Caco-2 (cell line): ENCODE measurements at regions not wholly inside any gene's neighbourhood (a gene's known extent, or its start where the extent isn't known, plus 50 kb on each side); places are given as distances from the start of the nearest gene placed in this dataset.

ENCODE experiments used
- BruUV-seq: library from RNA; stranded (reverse); fragments of 400-500 nt; replicated peaks from 2 replicates; lab custom pipeline; 2021; lab: Mats Ljungman, UMichigan
- CTCF ChIA-PET: fragments of 300-600 bp; sonication (Branson Sonifier 250); formaldehyde crosslinking; loops from one replicate; lab custom pipeline; 2022; ENCODE audit warnings: antibody characterized with exemption; lab: Charles Lee
- POLR2A ChIA-PET: fragments of 300-600 bp; sonication (Branson Sonifier 250); formaldehyde crosslinking; loops from one replicate; lab custom pipeline; 2022; ENCODE audit warnings: antibody characterized with exemption; lab: Charles Lee
- DNase-seq, 2 experiments: peaks; one replicate each; pipeline versions ENCODE4 v3.0.0 to v3.0.0-alpha.2; 2020 to 2022
- H3K27me3 ChIP-seq: replicated peaks from 2 replicates; pipeline ENCODE4 v1.6.0; 2011; ENCODE audit warnings: low read length; ENCODE audit not compliant: control insufficient read depth, insufficient read depth
- H3K36me3 ChIP-seq: 2 replicates; pipeline ENCODE4 v1.5.1; 2011; ENCODE audit warnings: low read length; ENCODE audit not compliant: control insufficient read depth, insufficient read depth
- H3K4me1 ChIP-seq: fragments of 250-450 bp; sonication (Bioruptor Pico); 2 replicates; pipeline ENCODE4 v1.5.1; 2020; ENCODE audit warnings: mild to moderate bottlenecking
- H3K4me3 ChIP-seq: 2 replicates; pipeline ENCODE4 v1.5.1; 2011; ENCODE audit warnings: low read depth, mild to moderate bottlenecking, control low read depth, low read length
- H3K9me3 ChIP-seq: fragments of 250-450 bp; sonication (Bioruptor Pico); 2 replicates; pipeline ENCODE4 v1.5.1; 2020; ENCODE audit warnings: mild to moderate bottlenecking, moderate library complexity
- H3K27ac Mint-ChIP-seq: one replicate; pipeline ENCODE4 v1.8.0; 2022; ENCODE audit warnings: mixed read lengths; ENCODE audit not compliant: unreplicated experiment
- H3K27me3 Mint-ChIP-seq: one replicate; pipeline ENCODE4 v1.8.0; 2022; ENCODE audit warnings: mixed read lengths; ENCODE audit not compliant: insufficient read depth, unreplicated experiment
- H3K36me3 Mint-ChIP-seq: one replicate; pipeline ENCODE4 v1.8.0; 2022; ENCODE audit warnings: mild to moderate bottlenecking, mixed read lengths; ENCODE audit not compliant: insufficient read depth, unreplicated experiment
- H3K4me1 Mint-ChIP-seq: one replicate; pipeline ENCODE4 v1.8.0; 2022; ENCODE audit warnings: low read depth, mixed read lengths; ENCODE audit not compliant: unreplicated experiment
- H3K4me3 Mint-ChIP-seq: one replicate; pipeline ENCODE4 v1.8.0; 2022; ENCODE audit warnings: mild to moderate bottlenecking, moderate library complexity, mixed read lengths; ENCODE audit not compliant: unreplicated experiment
- H3K9me3 Mint-ChIP-seq: one replicate; pipeline ENCODE4 v1.8.0; 2022; ENCODE audit warnings: mixed read lengths; ENCODE audit not compliant: unreplicated experiment
- intact Hi-C: fragments of 100-400 bp; cut with micrococcal nuclease; formaldehyde crosslinking; loops from one replicate; pipeline ENCODE4 v1.10.0; 2022; ENCODE audit not compliant: unreplicated experiment
- TF ChIP-seq, protein P1 (sequence below), 2 experiments: fragments of 200-600 bp in 1 of 2; IDR thresholded peaks; 1 replicate in 1 of 2; 2 replicates in 1 of 2; pipeline versions ENCODE4 v1.5.1 to v1.8.0; 2011 to 2022; ENCODE audit warnings: antibody characterized with exemption in 1 of 2, control low read depth in 1 of 2, inconsistent platforms in 1 of 2, low read depth in 1 of 2, low read length in 1 of 2, mild to moderate bottlenecking in 1 of 2, moderate library complexity in 1 of 2; ENCODE audit not compliant: insufficient read depth in 1 of 2, severe bottlenecking in 1 of 2, unreplicated experiment in 1 of 2

- Mint-ChIP-seq H3K4me1 (no peaks in the 10 kb centered on the region), H3K9me3 (no peaks in the 10 kb centered on the region), H3K36me3 (no peaks in the 10 kb centered on the region), H3K27me3 (no peaks in the 10 kb centered on the region), H3K4me3 (no peak overlapping the region), H3K27ac (no peak overlapping the region)
- ChIA-PET CTCF (no interaction called here), POLR2A (no interaction called here)
- Histone ChIP-seq H3K36me3 (no peaks in the 10 kb centered on the region), H3K4me1 (no peaks in the 10 kb centered on the region), H3K27me3 (no peaks in the 10 kb centered on the region), H3K4me3 (no peak overlapping the region), H3K9me3 (no peaks in the 10 kb centered on the region)
- TF ChIP-seq, protein P1, sequence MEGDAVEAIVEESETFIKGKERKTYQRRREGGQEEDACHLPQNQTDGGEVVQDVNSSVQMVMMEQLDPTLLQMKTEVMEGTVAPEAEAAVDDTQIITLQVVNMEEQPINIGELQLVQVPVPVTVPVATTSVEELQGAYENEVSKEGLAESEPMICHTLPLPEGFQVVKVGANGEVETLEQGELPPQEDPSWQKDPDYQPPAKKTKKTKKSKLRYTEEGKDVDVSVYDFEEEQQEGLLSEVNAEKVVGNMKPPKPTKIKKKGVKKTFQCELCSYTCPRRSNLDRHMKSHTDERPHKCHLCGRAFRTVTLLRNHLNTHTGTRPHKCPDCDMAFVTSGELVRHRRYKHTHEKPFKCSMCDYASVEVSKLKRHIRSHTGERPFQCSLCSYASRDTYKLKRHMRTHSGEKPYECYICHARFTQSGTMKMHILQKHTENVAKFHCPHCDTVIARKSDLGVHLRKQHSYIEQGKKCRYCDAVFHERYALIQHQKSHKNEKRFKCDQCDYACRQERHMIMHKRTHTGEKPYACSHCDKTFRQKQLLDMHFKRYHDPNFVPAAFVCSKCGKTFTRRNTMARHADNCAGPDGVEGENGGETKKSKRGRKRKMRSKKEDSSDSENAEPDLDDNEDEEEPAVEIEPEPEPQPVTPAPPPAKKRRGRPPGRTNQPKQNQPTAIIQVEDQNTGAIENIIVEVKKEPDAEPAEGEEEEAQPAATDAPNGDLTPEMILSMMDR (IDR thresholded peaks at IDR 0.05; ENCODE audit: insufficient read depth in 1 of 2, low read depth in 1 of 2, low read length in 1 of 2, severe bottlenecking in 1 of 2, unreplicated experiment in 1 of 2): no peak
- intact Hi-C loops: no loop called here
- no peak for DNase-seq
- no TSS peak for BruUV-seq
These were observed 600.9 kb downstream of the SI start for GRCh38 chr3:164477403-164477802.

DNA sequence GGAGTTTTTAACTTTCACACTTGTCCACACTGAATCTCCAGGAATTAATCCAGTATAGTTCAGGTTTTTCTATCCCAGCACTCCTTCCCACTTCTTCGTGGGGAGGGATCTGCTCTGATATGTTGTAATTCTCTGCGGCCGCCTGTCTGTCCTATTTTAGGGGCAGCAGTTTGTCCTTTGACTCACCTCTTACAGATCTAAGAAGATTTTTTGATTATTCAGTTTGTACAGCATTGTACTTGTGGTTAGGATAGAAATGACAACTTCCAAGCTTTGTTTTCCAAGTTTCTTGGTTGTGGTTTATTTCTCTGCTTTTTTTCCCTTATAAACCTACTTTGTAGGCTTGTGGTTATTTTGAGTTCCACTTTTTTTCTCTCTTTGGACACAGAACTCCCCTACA is 601.7 kb downstream of the SI start:
- ChIA-PET CTCF (no interaction called here), POLR2A (no interaction called here)
- H3K4me3 Mint-ChIP-seq: no peak overlapping the region
- no peaks in the 10 kb centered on the region for H3K36me3 Mint-ChIP-seq
- no peaks in the 10 kb centered on the region for H3K27me3 ChIP-seq
- H3K4me1 Mint-ChIP-seq: no peaks in the 10 kb centered on the region
- no TSS peak for BruUV-seq
- H3K27ac Mint-ChIP-seq: no peak overlapping the region
- H3K9me3 ChIP-seq: no peaks in the 10 kb centered on the region
- no peaks in the 10 kb centered on the region for H3K4me1 ChIP-seq
- no peaks in the 10 kb centered on the region for H3K36me3 ChIP-seq
- TF ChIP-seq, protein P1 (IDR thresholded peaks at IDR 0.05; ENCODE audit: insufficient read depth in 1 of 2, low read depth in 1 of 2, low read length in 1 of 2, severe bottlenecking in 1 of 2, unreplicated experiment in 1 of 2): no peak
- H3K27me3 Mint-ChIP-seq: no peaks in the 10 kb centered on the region
- DNase-seq: no peak
- intact Hi-C loops: no loop called here
- no peaks in the 10 kb centered on the region for H3K9me3 Mint-ChIP-seq
- H3K4me3 ChIP-seq: no peak overlapping the region

DNA sequence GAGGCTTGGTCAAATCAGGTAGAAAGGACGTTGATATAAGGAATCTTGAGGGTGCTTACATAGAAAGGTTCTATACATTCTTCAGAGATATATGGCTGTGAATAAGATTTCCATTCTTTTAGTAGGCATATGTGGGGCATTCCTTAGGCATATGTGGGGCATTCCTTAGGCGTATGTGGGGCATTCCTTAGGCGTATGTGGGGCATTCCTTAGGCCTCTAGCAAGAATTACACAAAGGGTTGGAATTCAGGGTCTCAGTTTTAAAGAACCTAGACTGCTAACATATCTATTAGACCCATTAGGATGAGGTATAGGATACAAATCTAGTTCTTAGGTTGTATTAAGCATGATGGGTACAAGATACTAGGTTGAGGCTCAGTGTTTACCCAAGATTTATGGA is 607.8 kb downstream of the SI start:
- no peaks in the 10 kb centered on the region for H3K9me3 ChIP-seq
- no peak overlapping the region for H3K27ac Mint-ChIP-seq
- intact Hi-C loops: no loop called here
- peaks cover 11% of the 10 kb centered on the region for H3K4me1 Mint-ChIP-seq
- H3K4me1 ChIP-seq: peaks cover 11% of the 10 kb centered on the region; the same call in 1 of the 2 replicates
- H3K4me3 Mint-ChIP-seq: no peak overlapping the region
- no TSS peak for BruUV-seq
- ChIA-PET CTCF (no interaction called here), POLR2A (no interaction called here)
- H3K9me3 Mint-ChIP-seq: no peaks in the 10 kb centered on the region
- no peaks in the 10 kb centered on the region for H3K27me3 ChIP-seq
- H3K36me3 ChIP-seq: no peaks in the 10 kb centered on the region
- no peaks in the 10 kb centered on the region for H3K36me3 Mint-ChIP-seq
- H3K27me3 Mint-ChIP-seq: no peaks in the 10 kb centered on the region
- H3K4me3 ChIP-seq: no peak overlapping the region
- TF ChIP-seq, protein P1 (IDR thresholded peaks at IDR 0.05; ENCODE audit: insufficient read depth in 1 of 2, low read depth in 1 of 2, low read length in 1 of 2, severe bottlenecking in 1 of 2, unreplicated experiment in 1 of 2): no peak
- DNase-seq: no peak
